ENCODE measurements at regions not wholly inside any gene's neighbourhood (a gene's known extent, or its start where the extent isn't known, plus 50 kb on each side); places are given as distances from the start of the nearest gene placed in this dataset.

DNA sequence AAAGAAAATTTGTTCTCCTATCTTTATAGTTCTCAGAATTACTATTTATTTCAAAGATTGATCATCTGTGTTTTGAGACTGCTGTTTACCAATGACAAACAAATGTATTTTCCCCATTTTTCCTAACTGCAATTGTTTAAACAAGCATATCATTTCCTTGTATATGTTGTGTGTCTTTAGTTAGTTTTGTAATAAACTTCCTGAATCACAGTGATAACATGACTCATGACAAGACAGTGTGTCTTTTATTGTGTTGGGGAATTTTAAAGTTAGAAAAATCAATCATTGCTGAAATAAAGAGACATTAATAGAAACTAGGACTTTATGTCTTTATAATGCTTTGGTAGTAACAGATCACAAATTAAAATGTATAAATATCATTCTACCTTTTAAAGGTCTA, 348.5 kb downstream of the KCNJ2 start:
- TF ChIP-seq, protein P1, sequence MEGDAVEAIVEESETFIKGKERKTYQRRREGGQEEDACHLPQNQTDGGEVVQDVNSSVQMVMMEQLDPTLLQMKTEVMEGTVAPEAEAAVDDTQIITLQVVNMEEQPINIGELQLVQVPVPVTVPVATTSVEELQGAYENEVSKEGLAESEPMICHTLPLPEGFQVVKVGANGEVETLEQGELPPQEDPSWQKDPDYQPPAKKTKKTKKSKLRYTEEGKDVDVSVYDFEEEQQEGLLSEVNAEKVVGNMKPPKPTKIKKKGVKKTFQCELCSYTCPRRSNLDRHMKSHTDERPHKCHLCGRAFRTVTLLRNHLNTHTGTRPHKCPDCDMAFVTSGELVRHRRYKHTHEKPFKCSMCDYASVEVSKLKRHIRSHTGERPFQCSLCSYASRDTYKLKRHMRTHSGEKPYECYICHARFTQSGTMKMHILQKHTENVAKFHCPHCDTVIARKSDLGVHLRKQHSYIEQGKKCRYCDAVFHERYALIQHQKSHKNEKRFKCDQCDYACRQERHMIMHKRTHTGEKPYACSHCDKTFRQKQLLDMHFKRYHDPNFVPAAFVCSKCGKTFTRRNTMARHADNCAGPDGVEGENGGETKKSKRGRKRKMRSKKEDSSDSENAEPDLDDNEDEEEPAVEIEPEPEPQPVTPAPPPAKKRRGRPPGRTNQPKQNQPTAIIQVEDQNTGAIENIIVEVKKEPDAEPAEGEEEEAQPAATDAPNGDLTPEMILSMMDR (conservative IDR thresholded peaks at IDR 0.05): no peak
- no peak for TF ChIP-seq EZH2 (IDR thresholded peaks at IDR 0.05; ENCODE audit: low read depth)

Data from PC-9 (cell line).